ENCODE measurements at regions not wholly inside any gene's neighbourhood (a gene's known extent, or its start where the extent isn't known, plus 50 kb on each side); places are given as distances from the start of the nearest gene placed in this dataset.
"Not testable (repeated sequence)": the region's sequence is repeated elsewhere in the genome, so short reads cannot be mapped to it uniquely, and the experiment has no call there.

DNA sequence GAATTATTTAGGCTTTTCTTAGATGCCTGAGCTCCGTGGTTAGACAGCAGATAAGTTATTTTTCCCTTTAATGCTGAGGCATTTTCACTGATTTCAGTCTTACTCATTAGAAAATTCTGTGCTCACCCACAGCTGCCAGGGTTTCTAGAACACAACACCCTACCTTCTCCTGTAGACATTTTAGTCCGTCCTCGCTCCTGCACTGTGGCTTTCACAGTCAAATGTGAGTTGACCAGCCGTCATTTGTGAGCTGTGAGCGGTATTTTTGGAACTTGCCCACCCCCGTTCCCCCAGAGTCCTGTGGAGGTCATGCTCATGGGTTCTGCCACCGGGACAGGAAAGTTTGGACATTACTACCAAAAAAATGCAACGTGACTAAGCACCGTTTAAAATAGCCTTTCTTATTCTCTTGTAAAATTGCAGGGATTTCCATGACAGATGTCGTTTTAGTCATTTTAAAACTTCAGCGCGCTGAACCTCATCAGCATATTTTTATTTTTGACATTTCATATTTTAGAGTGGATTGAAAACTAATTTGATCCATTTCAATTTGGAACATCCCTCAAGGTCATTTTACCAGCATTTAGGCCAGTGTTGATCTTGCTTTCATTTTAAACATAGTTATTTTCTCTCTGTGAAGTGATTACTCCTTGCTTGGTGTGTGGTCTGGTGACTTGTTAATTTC, 249.6 kb upstream of the PLGLB2 start:
- not testable (repeated sequence) for DNase-seq

DNA sequence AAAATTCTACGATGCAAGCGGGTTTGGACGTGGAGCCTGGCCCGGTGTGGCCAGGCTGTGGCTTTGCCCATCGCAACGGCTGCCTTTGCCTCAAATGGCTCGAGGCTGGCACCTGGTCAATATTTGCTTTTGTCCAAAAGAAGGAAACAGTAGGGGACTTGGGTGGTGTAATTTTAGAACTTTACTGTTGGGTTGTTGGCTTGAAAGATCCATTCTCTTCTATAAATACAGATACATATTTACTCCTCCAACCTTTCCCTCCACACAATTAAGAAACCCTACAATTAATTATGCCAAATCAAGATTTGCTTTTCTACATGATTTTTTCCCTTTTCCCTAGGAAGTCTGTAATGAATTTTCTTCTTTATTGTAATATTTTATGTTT, 249.0 kb upstream of the PLGLB2 start:
- DNase-seq = not testable (repeated sequence)

DNA sequence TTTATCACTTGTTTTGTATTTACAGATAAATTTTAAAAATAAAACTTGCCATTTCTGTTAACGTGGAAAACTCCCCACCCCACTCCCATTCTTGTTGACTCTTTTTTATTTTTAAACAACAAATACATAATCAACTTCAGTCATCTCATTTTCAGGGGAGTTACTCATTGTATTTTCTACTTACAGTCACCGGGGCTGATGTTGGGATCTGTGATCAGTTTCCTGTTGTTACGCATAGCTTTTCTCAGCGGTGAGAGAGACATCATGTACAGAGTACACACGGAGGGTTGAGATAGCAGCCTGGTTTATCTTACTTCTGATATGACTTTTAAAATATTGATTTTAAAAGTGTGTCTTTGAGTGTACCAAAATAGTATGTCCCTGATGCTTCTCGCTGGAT, 248.0 kb upstream of the PLGLB2 start:
- DNase-seq = not testable (repeated sequence)

DNA sequence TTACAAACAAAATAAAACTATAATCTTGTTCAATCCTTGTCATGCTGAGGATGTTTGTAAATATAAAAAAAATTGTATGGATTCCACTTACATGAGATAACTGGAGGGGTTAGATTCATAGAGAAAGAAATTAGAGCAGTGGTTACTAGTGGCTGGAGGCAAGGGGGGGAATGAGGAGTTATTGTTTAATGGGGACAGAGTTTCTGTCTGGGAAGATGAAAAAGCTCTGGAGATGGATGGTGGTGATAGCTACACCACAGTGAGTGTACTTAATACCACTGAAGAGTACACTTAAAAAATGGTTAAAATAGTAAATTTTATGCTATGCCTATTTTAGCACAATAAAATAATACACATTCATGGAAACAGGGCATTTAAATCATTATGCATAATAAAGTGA, 247.5 kb upstream of the PLGLB2 start:
- DNase-seq = not testable (repeated sequence)

DNA sequence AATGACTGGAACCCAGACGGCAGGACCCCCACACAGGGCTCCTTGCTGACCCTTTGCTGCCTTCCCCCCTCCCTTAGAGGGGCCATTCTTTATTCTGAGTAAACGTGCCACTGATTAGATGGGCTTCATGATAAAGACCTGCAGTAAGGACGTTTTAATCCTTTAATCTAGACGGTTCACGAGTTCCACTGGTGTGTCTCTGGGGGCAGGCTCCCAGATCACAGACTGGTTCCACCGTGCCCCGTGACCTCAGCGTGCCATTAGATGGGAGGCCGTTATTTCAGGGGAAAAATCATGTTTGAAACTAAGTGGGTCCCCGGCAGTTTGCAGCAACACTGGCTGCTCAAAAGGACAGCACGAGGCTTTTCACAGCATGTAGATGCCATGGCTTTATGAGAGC, 246.9 kb upstream of the PLGLB2 start:
- not testable (repeated sequence) for DNase-seq

DNA sequence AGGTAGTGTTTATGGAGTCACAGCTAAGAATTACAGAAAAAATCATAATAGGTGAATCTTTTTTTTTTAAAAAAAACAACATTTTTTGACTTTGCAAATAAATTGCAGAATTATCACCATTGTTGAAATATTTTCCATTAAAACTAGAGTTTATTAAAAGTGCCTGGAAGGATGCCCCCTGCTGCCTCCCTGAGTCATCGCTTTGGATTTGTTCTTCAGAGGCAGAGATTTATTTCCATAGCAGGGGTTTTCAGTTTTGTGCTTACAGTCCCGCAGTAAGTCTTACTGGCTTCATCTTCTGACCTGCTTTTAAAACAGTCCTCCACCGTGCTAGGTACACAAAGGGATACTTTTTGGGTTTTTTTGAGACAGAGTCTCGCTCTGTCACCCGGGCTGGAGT, 244.9 kb upstream of the PLGLB2 start:
- not testable (repeated sequence) for DNase-seq

DNA sequence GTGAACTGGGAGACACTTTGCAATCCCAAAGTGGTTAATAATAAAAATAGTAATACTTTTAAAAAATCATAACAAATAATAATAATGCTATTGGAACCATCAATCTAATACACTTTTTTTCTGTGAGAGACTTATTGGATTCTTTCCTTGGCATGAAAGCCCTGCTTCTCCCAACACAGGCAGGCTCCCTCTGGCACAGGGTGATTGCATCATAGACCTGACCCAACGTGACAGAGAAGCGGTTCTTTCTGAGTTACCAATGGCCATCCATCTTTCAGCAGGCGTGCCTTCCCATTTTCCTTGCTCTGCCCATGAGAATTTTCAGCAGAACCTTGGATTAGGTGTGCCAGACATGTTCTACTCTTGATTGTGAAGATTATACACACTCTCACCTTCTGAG, 242.6 kb upstream of the PLGLB2 start:
- not testable (repeated sequence) for DNase-seq

DNA sequence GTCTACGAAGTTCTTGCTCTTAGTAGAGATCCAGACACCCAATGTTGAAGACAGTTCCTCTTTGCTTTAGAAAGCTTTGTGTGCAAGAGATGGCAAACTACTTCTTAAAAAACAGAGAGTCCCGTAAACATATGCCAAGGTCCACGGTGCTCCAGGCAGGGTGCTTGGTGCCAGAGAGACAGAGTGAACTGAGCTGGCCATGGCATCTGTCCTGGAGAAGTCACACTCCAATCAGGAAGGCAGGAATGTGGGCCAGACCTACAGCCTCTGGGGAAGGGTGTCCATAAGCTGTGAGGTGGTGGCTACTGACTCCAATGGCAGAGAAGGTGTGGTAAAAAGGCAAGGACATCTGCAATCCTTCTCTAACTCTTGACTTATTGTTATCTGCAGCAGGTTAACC, 242.0 kb upstream of the PLGLB2 start:
- not testable (repeated sequence) for DNase-seq

DNA sequence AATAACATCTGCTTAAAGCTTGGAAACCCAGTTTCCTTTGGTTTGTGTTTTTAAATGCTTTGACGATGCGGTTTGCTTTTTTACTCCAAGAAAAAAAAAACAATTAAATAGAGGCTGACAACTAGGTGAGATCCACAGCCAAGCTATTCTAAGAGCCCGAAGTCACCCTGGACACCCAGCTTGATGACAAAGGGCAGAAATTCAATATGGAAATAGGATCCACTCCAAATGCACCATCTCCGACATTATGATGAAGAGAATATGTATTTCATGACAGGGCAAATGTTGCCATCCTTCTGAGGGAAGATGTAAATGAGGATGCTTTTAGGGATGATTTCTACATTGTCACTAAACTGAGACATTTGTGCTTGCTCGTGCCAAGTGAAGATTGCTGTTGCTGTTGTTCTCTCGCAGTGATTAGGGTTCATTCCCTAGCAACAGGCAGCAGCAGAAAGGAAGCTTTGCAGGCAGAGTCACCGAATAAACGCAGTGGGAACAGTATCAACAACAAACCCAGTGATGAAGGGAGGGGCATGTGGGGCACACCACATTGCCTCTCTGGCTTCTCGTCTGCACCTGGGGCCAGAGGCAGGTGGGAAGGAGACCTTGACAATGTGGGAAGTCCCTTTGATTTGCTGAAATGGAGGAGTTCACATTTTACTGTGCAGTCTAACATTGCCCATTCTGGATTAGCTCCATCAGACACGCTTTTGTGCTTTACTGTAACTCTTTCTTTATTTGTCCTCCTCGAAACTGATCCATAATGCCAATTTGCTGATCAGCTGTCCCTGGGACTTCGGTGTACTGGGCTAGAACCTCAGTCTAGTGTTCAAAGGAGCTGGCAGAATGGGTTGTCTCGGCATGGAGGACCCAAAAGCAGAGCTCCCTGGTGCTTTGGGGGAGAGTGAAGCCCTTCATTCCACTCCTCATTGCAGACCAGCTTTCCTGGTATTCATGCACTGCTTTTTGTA, 240.2 kb upstream of the PLGLB2 start:
- DNase-seq = not testable (repeated sequence)

DNA sequence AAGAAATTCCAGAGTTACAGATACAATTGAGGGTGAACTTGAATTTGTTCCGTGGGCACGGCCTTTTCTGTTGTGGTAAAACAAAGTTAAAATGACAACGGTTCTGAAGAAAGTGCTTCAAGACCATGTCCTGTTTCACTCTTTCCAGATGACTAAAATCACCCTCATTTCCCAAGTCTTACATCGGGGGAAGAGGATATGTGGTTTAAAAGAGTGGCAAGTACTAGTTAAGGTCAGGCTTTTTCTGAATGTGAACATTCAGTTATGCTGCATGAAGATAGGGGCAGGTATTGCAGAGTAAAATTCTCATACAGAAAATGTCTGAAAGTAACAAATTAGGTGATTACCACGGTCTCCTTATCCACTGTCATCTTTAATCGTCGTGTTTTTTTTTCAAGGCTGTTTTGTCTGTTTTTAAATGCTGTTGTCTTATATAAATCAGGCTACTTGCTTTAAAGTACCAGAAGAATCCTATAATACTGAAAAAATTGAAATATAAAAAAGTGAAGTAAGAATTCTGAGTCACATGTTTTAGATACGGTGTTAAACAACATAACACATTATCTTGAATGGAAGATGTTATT, 236.6 kb upstream of the PLGLB2 start:
- DNase-seq = not testable (repeated sequence)

DNA sequence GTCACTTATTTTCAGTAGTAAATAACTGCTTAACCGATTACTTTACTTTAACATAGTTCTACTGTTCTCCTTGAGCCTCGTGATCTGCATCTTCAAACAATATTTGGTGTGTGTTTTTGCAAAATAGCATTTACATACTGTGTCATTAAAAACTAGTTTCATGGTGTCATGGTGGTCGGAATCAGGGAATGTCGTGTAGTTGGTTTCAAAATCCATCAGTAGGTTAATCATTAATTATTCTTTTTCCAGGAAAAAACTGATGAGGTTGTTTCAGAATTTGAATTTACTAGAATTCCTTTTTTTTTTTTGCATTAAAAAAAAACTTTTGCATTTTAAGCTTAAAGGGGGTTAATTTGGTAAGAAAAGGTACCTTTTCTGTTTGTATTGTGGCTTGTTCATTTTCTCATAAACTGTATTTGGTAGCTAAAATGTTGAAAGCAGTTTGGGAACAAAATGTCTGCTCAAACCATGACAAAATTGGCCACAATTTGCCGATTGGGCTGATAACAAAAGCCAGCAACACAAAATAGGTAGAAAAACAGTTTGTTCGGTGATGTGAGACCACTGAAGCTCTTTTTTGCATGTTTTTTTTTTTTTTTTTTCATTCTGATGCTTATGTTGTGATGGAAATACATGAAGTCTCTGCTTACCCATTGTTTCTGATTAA, 234.9 kb upstream of the PLGLB2 start:
- not testable (repeated sequence) for DNase-seq

DNA sequence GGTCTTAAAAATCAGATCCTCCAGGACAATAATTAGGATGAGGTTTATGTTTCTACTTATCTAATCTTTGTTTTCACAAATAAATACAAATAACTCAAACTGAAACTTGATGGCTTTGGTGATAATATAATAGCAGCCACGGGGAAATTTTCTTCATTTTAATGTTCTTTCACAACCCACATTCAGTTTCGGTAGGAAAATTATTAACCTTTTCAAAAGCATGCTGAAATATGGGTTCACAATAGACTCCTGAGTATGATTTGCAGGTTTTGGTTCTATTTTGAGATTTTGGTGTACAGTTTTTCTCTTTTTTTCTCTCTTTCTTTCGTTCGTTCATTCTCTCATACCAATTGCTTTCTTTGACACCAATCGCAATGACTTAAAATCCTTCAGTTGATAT, 233.9 kb upstream of the PLGLB2 start:
- DNase-seq = not testable (repeated sequence)

DNA sequence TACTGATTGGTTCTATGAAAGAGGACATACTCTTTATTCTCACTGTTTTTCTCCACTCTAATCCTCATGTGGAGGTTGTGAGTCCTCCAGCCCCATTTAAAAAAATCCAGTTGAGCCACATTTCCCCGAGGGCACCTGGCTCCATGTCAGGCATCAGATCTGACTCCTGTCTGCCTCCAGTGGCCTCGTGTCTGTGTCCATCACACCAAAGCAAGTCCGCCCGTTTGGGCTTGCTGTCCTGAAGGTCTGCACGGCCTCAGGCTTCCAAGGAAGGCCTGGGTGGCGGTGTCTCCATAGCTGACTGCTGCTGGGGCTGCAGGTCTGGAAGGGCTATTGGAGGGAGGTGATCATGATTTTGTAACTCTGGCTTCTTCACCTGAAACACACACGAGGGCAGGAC, 233.4 kb upstream of the PLGLB2 start:
- not testable (repeated sequence) for DNase-seq

DNA sequence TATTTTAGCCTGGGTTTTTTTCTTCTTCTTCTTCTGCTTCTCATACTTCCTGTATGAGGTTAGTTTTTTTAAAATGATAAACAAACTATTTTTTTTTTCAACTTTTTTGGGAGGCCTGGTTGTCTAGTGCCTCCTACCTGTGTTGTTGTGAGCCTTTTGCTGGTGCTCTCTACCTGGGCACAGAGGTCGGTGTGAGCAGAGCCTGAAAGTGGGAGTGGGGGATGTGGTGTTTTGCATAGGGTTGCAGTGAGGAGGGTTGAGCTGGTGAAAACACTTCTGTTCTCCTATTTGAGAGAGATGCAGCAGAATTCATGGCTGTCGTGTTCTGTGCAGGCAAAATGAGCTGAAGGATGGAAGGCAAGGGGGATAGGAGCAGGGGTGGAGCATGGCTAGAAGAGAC, 232.7 kb upstream of the PLGLB2 start:
- DNase-seq = not testable (repeated sequence)

DNA sequence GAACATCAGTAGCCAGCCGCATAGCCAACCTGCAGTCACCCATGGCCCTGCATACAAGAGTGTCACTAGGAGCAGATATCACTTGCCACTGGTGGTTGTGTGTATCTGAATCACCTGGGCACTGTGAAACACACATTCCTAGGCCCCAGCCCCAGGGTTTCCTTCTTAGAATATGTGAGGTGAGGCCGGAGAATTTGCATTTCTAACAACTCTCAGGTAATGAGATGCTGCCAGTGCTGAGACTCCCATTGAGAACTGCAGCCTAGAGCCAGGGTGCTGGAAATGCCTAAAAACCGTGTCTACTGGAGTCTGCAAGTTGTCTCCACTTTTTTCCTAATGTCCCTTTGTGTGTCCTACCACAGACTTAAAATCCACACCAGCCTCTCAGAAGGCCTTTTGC, 232.0 kb upstream of the PLGLB2 start:
- not testable (repeated sequence) for DNase-seq

DNA sequence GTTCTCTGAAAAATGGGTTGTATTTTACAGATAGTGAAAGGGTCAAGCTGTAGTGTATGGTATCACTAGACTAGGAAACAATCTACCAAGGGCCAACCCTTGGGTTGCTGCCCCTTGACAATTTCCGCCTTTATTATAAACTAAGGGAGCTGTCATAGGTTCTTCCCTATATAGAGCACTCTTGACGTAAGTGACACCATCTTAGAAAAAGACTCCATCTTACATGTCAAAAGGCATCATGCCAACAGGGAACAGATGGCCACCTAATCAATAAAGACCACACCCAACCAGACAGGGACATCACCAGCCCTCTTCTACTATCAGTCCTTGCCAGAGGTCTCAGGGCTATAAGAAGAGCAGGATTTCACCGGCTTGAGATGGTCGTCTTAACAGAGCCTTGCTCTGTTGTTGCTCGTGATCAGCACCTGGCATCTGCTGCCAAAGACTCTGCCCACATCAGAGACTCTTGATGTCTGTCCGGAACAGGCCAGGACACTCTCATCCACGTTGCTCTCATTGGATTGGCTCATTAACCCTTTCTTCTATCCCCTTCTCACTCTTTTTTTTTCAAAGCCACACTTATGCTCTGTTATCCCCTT, 231.4 kb upstream of the PLGLB2 start:
- not testable (repeated sequence) for DNase-seq

DNA sequence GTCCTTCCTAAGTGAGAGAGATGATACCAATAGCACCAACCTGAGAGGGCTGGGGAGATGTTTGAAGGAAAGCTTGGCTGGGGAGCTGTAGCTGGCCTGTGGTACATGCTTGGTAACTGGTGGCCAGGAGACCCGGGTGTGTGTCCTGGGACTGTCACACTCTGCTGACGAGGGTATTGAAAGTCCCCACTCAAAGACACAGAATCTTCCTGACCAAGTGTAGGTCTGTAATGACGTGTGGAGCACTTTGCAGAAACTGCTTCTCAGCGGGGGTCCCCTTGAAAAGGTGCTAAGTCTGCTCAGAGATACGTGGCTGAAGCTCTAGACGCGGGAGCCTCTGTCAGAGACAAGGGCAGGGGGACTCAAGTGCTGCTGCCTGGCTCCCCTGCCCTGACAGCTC, 230.4 kb upstream of the PLGLB2 start:
- DNase-seq = not testable (repeated sequence)

DNA sequence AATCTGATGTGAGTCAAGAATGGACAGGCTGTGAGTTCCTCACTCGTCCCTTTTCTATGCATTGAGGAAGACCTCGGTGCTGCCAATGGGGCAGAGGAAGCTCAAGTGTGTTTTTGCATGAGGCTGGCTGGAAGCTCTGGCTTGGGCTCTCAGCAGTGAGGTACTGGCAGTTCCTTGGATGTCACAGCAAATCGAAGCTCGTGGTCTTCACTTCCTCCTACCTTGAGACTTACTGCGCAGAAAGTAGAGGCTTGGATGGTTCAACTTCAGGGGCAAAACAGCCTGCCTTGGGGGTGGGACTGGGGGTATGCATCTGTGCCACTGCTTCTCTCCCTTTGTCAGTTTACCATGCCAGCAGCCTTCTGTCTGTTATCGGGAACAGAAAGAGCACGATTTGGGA, 229.8 kb upstream of the PLGLB2 start:
- DNase-seq = not testable (repeated sequence)

DNA sequence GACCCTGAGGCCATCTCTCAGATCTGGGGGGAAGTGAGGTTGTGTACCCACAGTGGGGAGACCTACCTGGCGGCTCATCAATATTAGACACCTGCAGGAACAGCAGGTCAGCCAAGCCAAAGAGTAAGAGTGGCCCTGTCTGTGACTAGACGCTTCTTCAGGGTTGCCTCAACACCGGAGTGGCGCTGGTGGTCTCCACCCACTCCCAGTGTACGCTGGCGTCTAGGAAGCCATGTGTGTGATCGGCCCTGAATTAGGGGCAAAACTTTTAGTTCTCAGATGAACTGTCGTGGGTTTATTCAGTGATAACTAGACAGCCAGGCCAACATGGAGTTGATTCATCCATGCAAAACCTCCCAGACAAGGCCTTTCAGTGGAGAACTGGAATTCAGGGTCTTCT, 229.3 kb upstream of the PLGLB2 start:
- not testable (repeated sequence) for DNase-seq

DNA sequence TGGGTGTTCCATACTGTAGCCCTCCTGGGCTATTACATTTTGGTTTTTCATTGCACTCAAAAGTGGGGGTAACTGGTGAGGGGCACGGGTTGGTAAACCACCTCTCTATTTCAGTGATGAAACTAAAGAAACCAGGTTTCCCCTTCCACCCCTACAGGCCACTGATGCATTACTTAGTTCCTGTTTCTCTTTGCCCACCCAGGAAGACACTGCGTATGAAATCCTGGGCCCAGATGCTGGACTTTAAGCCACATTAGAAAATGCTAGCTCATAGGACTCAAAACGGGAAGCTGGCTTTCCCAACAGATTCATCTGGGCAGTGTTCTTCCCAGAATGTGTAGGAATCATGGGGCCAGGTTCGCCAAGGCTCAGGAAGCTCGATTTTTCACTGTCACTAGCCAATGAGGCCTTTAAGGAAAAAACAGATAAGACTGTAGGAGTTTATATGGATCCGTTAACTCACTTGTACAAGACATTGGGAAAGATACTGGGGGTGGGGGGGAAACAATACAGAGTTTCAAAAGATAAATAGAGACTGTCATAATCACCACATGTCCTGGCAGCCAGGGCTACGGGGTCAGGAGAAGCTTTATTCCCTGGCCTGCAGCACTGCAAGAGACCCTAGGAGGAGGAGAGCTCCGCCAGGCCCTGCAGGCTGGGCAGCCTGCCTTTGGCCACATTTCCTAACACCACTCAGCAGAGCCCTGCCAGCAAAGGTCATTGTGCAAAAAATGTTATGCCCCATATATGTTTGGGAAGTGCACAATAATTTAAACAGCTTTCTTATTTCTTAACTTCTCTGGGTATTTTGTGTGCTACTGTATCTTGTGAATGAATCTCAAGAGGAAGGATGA, 228.5 kb upstream of the PLGLB2 start:
- not testable (repeated sequence) for DNase-seq

DNA sequence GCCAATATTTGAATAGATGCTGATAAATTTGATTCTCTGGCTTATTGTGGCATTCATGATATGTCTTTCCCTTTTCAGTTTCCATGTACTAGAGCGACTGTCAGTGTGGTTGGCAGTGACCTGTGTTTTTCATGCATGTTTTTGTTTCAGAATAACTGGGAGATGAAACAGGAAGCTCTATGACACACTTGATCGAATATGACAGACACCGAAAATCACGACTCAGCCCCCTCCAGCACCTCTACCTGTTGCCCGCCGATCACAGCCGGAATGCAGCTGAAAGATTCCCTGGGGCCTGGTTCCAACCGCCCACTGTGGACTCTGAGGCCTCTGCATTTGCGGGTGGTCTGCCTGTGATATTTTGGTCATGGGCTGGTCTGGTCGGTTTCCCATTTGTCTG, 226.8 kb upstream of the PLGLB2 start:
- not testable (repeated sequence) for DNase-seq

DNA sequence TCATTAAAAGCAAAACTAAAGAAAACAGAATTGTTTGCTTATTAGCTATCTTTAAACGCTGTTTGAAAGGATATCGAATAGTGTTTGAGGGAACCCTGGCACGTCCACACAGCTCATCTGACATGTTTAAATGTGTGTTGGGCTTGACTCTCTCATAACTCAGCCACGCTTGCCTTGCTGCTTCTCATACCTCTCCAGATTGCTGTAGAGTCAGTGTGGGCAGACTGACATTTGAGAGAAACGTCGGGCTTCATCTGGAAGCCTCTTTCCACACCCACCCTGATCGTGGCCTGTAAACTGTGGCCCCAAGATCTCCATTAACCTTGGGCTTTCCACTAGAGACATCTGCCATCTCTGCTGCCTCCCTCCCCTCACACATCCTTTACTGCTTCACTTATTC, 226.4 kb upstream of the PLGLB2 start:
- not testable (repeated sequence) for DNase-seq

All from Kasumi-1 (cell line).